Lung (tissue), 9 donors: ENCODE measurements at regions not wholly inside any gene's neighbourhood (a gene's known extent, or its start where the extent isn't known, plus 50 kb on each side); places are given as distances from the start of the nearest gene placed in this dataset.
"Not testable (repeated sequence)": the region's sequence is repeated elsewhere in the genome, so short reads cannot be mapped to it uniquely, and the experiment has no call there.

Source experiments
- ATAC-seq: fragments of 200-7000 bp; cut with Tn5 transposase; one replicate; pipeline ENCODE4 v1.9.1; 2020; ENCODE audit warnings: moderate number of reproducible peaks; ENCODE audit not compliant: insufficient read depth, low FRiP score
- DNase-seq, 3 donors: peaks; one replicate each; pipeline ENCODE4 v3.0.0-alpha.2; 2013 to 2017
- H3K27ac ChIP-seq, 2 donors: one replicate each; pipeline ENCODE4 v1.5.1; 2013; ENCODE audit warnings: mild to moderate bottlenecking in 2 of 2, moderate library complexity in 2 of 2, control low read depth in 1 of 2, inconsistent platforms in 1 of 2, low read depth in 1 of 2, low read length in 1 of 2
- H3K27me3 ChIP-seq, 3 donors: one replicate each; pipeline ENCODE4 v1.5.1; 2013; ENCODE audit warnings: low read length in 2 of 3; ENCODE audit not compliant: control insufficient read depth in 3 of 3, insufficient read depth in 3 of 3
- H3K36me3 ChIP-seq, 4 donors: one replicate each; pipeline ENCODE4 v1.5.1; 2013; ENCODE audit warnings: low read length in 4 of 4, mild to moderate bottlenecking in 1 of 4, moderate library complexity in 1 of 4; ENCODE audit not compliant: control insufficient read depth in 4 of 4, insufficient read depth in 4 of 4
- H3K4me1 ChIP-seq, 5 donors: one replicate each; pipeline ENCODE4 v1.5.1; 2013; ENCODE audit warnings: low read length in 5 of 5, mild to moderate bottlenecking in 2 of 5, moderate library complexity in 1 of 5; ENCODE audit not compliant: control insufficient read depth in 5 of 5, insufficient read depth in 5 of 5
- H3K4me3 ChIP-seq: one replicate; pipeline ENCODE4 v1.5.1; 2013; ENCODE audit warnings: mild to moderate bottlenecking, control low read depth, moderate library complexity
- H3K9ac ChIP-seq, 2 donors: one replicate each; pipeline ENCODE4 v1.5.1; 2013; ENCODE audit warnings: low read length in 2 of 2, control low read depth in 1 of 2; ENCODE audit not compliant: insufficient read depth in 1 of 2
- H3K9me3 ChIP-seq, 4 donors: one replicate each; pipeline ENCODE4 v1.5.1; 2013; ENCODE audit warnings: low read length in 3 of 4, mild to moderate bottlenecking in 1 of 4, moderate library complexity in 1 of 4; ENCODE audit not compliant: control insufficient read depth in 4 of 4, insufficient read depth in 3 of 4
- WGBS, 2 donors: extraction: QIAGEN DNeasy Blood & Tissue Kit; methylation state at CpG; one replicate each; pipeline ENCODE4 v1.1.7; 2013; 5-methylcytosine and 5-hydroxymethylcytosine counted together
- donor health status: Bipolar disorder and iron deficiency.
- donor health status: healthy.
- donor health status: DM: yes; HTN: yes; CAD: no.

DNA sequence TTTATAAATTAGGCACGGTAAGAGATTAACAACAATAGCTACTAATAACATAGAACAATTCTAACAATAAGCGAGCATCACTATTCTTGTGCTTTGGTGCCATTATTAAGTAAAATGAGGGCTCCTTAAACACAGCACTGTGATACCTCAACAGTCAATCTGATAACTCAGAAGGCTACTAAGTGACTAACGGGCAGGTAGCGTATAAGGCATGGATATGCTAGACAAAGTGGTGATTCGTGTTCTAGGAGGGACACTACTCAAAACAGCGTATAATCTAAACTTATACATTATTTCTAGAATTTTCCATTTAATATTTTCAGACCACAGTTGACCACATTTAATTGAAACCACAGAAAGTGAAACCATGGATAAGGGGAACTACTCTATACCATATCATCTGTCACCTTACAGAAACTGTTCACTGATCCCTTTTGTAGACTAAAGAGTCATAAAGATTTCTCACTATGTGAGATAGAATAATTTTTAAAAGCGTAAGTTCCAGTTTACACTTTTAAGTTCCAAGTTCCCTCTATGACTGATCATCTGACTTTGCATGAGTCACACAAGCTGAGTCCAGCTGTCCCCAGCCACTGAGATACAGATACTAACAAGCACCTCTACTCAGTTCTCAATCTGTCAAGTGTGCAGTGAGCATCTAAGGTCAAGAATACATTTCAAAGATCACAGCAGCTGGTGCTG is 181.9 kb downstream of the SPATA31A6 start:
- peak; percentile 58 for ATAC-seq
- WGBS, 2 donors, result 74% methylated on average over 6 to 7 of the region's 7 CpGs
- H3K9me3 ChIP-seq, H3K4me3 ChIP-seq, H3K27me3 ChIP-seq, DNase-seq, H3K36me3 ChIP-seq, H3K9ac ChIP-seq, H3K4me1 ChIP-seq, H3K27ac ChIP-seq: not testable (repeated sequence)

GRCh38 chr9:42368279-42368881 is 184.9 kb downstream of the SPATA31A6 start:
- WGBS, 2 donors, result 5 to 9% methylated on average over 1 of the region's 1 CpG
- not testable (repeated sequence) for H3K27me3 ChIP-seq, DNase-seq, H3K9ac ChIP-seq, H3K27ac ChIP-seq, H3K4me1 ChIP-seq, H3K4me3 ChIP-seq, H3K36me3 ChIP-seq, H3K9me3 ChIP-seq, ATAC-seq

GRCh38 chr9:42370172-42370571 is 186.7 kb downstream of the SPATA31A6 start:
- WGBS, 2 donors, result 15 to 49% methylated on average over 1 to 3 of the region's 3 CpGs
- not testable (repeated sequence) for H3K9ac ChIP-seq, H3K36me3 ChIP-seq, H3K4me3 ChIP-seq, H3K27ac ChIP-seq, H3K27me3 ChIP-seq, H3K9me3 ChIP-seq, H3K4me1 ChIP-seq, ATAC-seq, DNase-seq

GRCh38 chr9:42371417-42371816 is 188.0 kb downstream of the SPATA31A6 start:
- H3K9me3 ChIP-seq, H3K27me3 ChIP-seq, DNase-seq, H3K4me3 ChIP-seq, H3K27ac ChIP-seq, H3K36me3 ChIP-seq, H3K4me1 ChIP-seq, H3K9ac ChIP-seq, ATAC-seq: not testable (repeated sequence)
- 81 to 95% methylated on average over 1 of the region's 1 CpG for WGBS, 2 donors

- not testable (repeated sequence) for H3K27ac ChIP-seq
Observed at GRCh38 chr9:42377530-42378417, 194.3 kb downstream of the SPATA31A6 start.

More at GRCh38 chr9:42377530-42378417, 194.3 kb downstream of the SPATA31A6 start:
- H3K27me3 ChIP-seq, ATAC-seq, H3K9ac ChIP-seq, DNase-seq, H3K9me3 ChIP-seq, H3K36me3 ChIP-seq, H3K4me3 ChIP-seq, H3K4me1 ChIP-seq: not testable (repeated sequence)
- 82 to 83% methylated on average over 22 to 23 of the region's 23 CpGs for WGBS, 2 donors
